ENCODE measurements at regions not wholly inside any gene's neighbourhood (a gene's known extent, or its start where the extent isn't known, plus 50 kb on each side); places are given as distances from the start of the nearest gene placed in this dataset.

GRCh38 chr4:147340111-147340510, 140.8 kb upstream of the EDNRA start:
- H3K4me3 ChIP-seq: no peak overlapping the region
- peak overlapping the region in 4 of 21 experiments; percentile 8 to 53 (median 22) for H3K27ac ChIP-seq

GRCh38 chr4:147340591-147341120, 140.2 kb upstream of the EDNRA start:
- H3K4me3 ChIP-seq: no peak overlapping the region
- H3K27ac ChIP-seq: peak overlapping the region in 4 of 21 experiments; percentile 4 to 32 (median 15)

GRCh38 chr4:147343692-147344091, 137.2 kb upstream of the EDNRA start:
- H3K4me3 ChIP-seq: no peak overlapping the region
- H3K27ac ChIP-seq: no peak overlapping the region

GRCh38 chr4:147345662-147346061, 135.2 kb upstream of the EDNRA start:
- no peak overlapping the region for H3K27ac ChIP-seq

GRCh38 chr4:147347217-147347616, 133.7 kb upstream of the EDNRA start:
- H3K4me3 ChIP-seq: no peak overlapping the region
- no peak overlapping the region for H3K27ac ChIP-seq

More at GRCh38 chr4:147345662-147346061, 135.2 kb upstream of the EDNRA start:
- no peak overlapping the region for H3K4me3 ChIP-seq

GRCh38 chr4:147349193-147349592, 131.7 kb upstream of the EDNRA start:
- H3K4me3 ChIP-seq: no peak overlapping the region
- no peak overlapping the region for H3K27ac ChIP-seq

- Histone ChIP-seq H3K4me3 (no peak overlapping the region), H3K27ac (no peak overlapping the region)
Measured at GRCh38 chr4:147351083-147351787, 129.7 kb upstream of the EDNRA start.

GRCh38 chr4:147354237-147354636, 126.7 kb upstream of the EDNRA start:
- Histone ChIP-seq H3K4me3 (no peak overlapping the region), H3K27ac (no peak overlapping the region)

- Histone ChIP-seq H3K27ac (peak overlapping the region in 1 of 21 experiments; percentile 16), H3K4me3 (no peak overlapping the region)
Measured at GRCh38 chr4:147355032-147355656, 125.8 kb upstream of the EDNRA start.

- no peak overlapping the region for H3K4me3 ChIP-seq
- peak overlapping the region in 1 of 21 experiments; percentile 16 for H3K27ac ChIP-seq
Measured at GRCh38 chr4:147355847-147356246, 125.0 kb upstream of the EDNRA start.

- H3K27ac ChIP-seq: peak overlapping the region in 8 of 21 experiments; percentile 1 to 70 (median 34)
- no peak overlapping the region for H3K4me3 ChIP-seq
Measured at GRCh38 chr4:147360301-147360700, 120.6 kb upstream of the EDNRA start.

- no peak overlapping the region for H3K4me3 ChIP-seq
- H3K27ac ChIP-seq: peak overlapping the region in 9 of 21 experiments; percentile 12 to 69 (median 45)
Measured at GRCh38 chr4:147361726-147362125, 119.2 kb upstream of the EDNRA start.

GRCh38 chr4:147362938-147363337, 118.0 kb upstream of the EDNRA start:
- Histone ChIP-seq H3K4me3 (no peak overlapping the region), H3K27ac (peak overlapping the region in 4 of 21 experiments; percentile 45 to 66 (median 58))

GRCh38 chr4:147363514-147363913, 117.4 kb upstream of the EDNRA start:
- Histone ChIP-seq H3K4me3 (no peak overlapping the region), H3K27ac (no peak overlapping the region)

GRCh38 chr4:147365396-147365795, 115.5 kb upstream of the EDNRA start:
- H3K27ac ChIP-seq: no peak overlapping the region
- no peak overlapping the region for H3K4me3 ChIP-seq

GRCh38 chr4:147366164-147366563, 114.7 kb upstream of the EDNRA start:
- Histone ChIP-seq H3K27ac (no peak overlapping the region), H3K4me3 (no peak overlapping the region)

- Histone ChIP-seq H3K27ac (no peak overlapping the region), H3K4me3 (no peak overlapping the region)
Measured at GRCh38 chr4:147367891-147368290, 113.0 kb upstream of the EDNRA start.

GRCh38 chr4:147368948-147369347, 111.9 kb upstream of the EDNRA start:
- no peak overlapping the region for H3K4me3 ChIP-seq
- no peak overlapping the region for H3K27ac ChIP-seq

GRCh38 chr4:147370473-147370872, 110.4 kb upstream of the EDNRA start:
- no peak overlapping the region for H3K4me3 ChIP-seq
- H3K27ac ChIP-seq: no peak overlapping the region

GRCh38 chr4:147370881-147371280, 110.0 kb upstream of the EDNRA start:
- no peak overlapping the region for H3K27ac ChIP-seq
- no peak overlapping the region for H3K4me3 ChIP-seq

- H3K27ac ChIP-seq: no peak overlapping the region
- no peak overlapping the region for H3K4me3 ChIP-seq
Measured at GRCh38 chr4:147371661-147372060, 109.2 kb upstream of the EDNRA start.

Measured in skin epidermis (tissue), 12 donors.